ENCODE measurements at regions not wholly inside any gene's neighbourhood (a gene's known extent, or its start where the extent isn't known, plus 50 kb on each side); places are given as distances from the start of the nearest gene placed in this dataset.

GRCh38 chr3:22886439-22887068 is 316.6 kb upstream of the UBE2E2 start:
- H3K4me3 ChIP-seq (ENCODE audit: low read length): no peak overlapping the region
- DNase-seq (ENCODE audit: low read depth): no peak
- no peak for TF ChIP-seq CTCF (conservative IDR thresholded peaks at IDR 0.05; ENCODE audit: low read depth, low read length)

GRCh38 chr3:22887664-22888291 is 315.3 kb upstream of the UBE2E2 start:
- peak; percentile 13 for DNase-seq (ENCODE audit: low read depth)
- peak; percentile 82 for TF ChIP-seq CTCF (conservative IDR thresholded peaks at IDR 0.05; ENCODE audit: low read depth, low read length)
- H3K4me3 ChIP-seq (ENCODE audit: low read length): no peak overlapping the region

GRCh38 chr3:22893101-22893500 is 310.0 kb upstream of the UBE2E2 start:
- no peak overlapping the region for H3K4me3 ChIP-seq (ENCODE audit: low read length)
- DNase-seq (ENCODE audit: low read depth): no peak
- TF ChIP-seq CTCF (conservative IDR thresholded peaks at IDR 0.05; ENCODE audit: low read depth, low read length): no peak

- no peak for TF ChIP-seq CTCF (conservative IDR thresholded peaks at IDR 0.05; ENCODE audit: low read depth, low read length)
- DNase-seq (ENCODE audit: low read depth): no peak
- no peak overlapping the region for H3K4me3 ChIP-seq (ENCODE audit: low read length)
Observed at GRCh38 chr3:22893644-22894325, 309.3 kb upstream of the UBE2E2 start.

GRCh38 chr3:22894865-22895264 is 308.3 kb upstream of the UBE2E2 start:
- TF ChIP-seq CTCF (conservative IDR thresholded peaks at IDR 0.05; ENCODE audit: low read depth, low read length): no peak
- no peak for DNase-seq (ENCODE audit: low read depth)
- H3K4me3 ChIP-seq (ENCODE audit: low read length): no peak overlapping the region

GRCh38 chr3:22895671-22896070 is 307.5 kb upstream of the UBE2E2 start:
- DNase-seq (ENCODE audit: low read depth): no peak
- no peak overlapping the region for H3K4me3 ChIP-seq (ENCODE audit: low read length)
- TF ChIP-seq CTCF (conservative IDR thresholded peaks at IDR 0.05; ENCODE audit: low read depth, low read length): no peak

GRCh38 chr3:22898558-22898957 is 304.6 kb upstream of the UBE2E2 start:
- H3K4me3 ChIP-seq (ENCODE audit: low read length): no peak overlapping the region
- no peak for DNase-seq (ENCODE audit: low read depth)

More at GRCh38 chr3:22898558-22898957, 304.6 kb upstream of the UBE2E2 start:
- no peak for TF ChIP-seq CTCF (conservative IDR thresholded peaks at IDR 0.05; ENCODE audit: low read depth, low read length)
